Naive B cell (primary cell): ENCODE measurements at regions not wholly inside any gene's neighbourhood (a gene's known extent, or its start where the extent isn't known, plus 50 kb on each side); places are given as distances from the start of the nearest gene placed in this dataset.
A peak's percentile ranks its signal among the peaks of the same experiment; 100 is the strongest.

Source experiments
- ATAC-seq, 2 donors: fragments of 150-1000 bp; cut with Tn5 transposase; 2 replicates each; pipeline ENCODE4 v1.10.0; 2021; ENCODE audit warnings: low read depth in 2 of 2, mild to moderate bottlenecking in 2 of 2, moderate library complexity in 2 of 2
- DNase-seq: peaks from one replicate; pipeline ENCODE4 v3.0.0; 2022
- H3K27ac Mint-ChIP-seq, 6 donors: one replicate each; pipeline ENCODE4 v1.8.0; 2020 to 2022; ENCODE audit warnings: mild to moderate bottlenecking in 6 of 6, mixed read lengths in 6 of 6, moderate library complexity in 5 of 6, inconsistent platforms in 2 of 6
- H3K27me3 Mint-ChIP-seq, 3 donors: one replicate each; pipeline ENCODE4 v1.8.0; 2021 to 2022; ENCODE audit warnings: mixed read lengths in 3 of 3, mild to moderate bottlenecking in 1 of 3
- H3K36me3 Mint-ChIP-seq, 2 donors: one replicate each; pipeline ENCODE4 v1.8.0; 2020 to 2022; ENCODE audit warnings: mixed read lengths in 2 of 2, inconsistent platforms in 1 of 2, mild to moderate bottlenecking in 1 of 2
- H3K4me1 Mint-ChIP-seq, 3 donors: one replicate each; pipeline ENCODE4 v1.8.0; 2020 to 2022; ENCODE audit warnings: mixed read lengths in 3 of 3, inconsistent platforms in 1 of 3, mild to moderate bottlenecking in 1 of 3, moderate library complexity in 1 of 3
- H3K4me3 Mint-ChIP-seq, 8 donors: one replicate each; pipeline ENCODE4 v1.8.0; 2020 to 2022; ENCODE audit warnings: mild to moderate bottlenecking in 8 of 8, mixed read lengths in 8 of 8, moderate library complexity in 8 of 8, inconsistent platforms in 2 of 8
- H3K9me3 Mint-ChIP-seq, 7 donors: one replicate each; pipeline ENCODE4 v1.8.0; 2020 to 2022; ENCODE audit warnings: mixed read lengths in 7 of 7, mild to moderate bottlenecking in 5 of 7, inconsistent platforms in 2 of 7, moderate library complexity in 1 of 7

GRCh38 chr14:58785701-58786100 lies 147.9 kb downstream of the DACT1 start:
- Mint-ChIP-seq H3K27me3 (peaks cover 0 to 12% (median 0%) of the 10 kb centered on the region in 3 donors), H3K9me3 (no peaks in the 10 kb centered on the region), H3K36me3 (no peaks in the 10 kb centered on the region), H3K27ac (no peak overlapping the region), H3K4me3 (no peak overlapping the region), H3K4me1 (no peaks in the 10 kb centered on the region)
- ATAC-seq: no peak
- DNase-seq: no peak

GRCh38 chr14:58787592-58787991 lies 149.8 kb downstream of the DACT1 start:
- ATAC-seq: no peak
- Mint-ChIP-seq H3K4me3 (no peak overlapping the region), H3K4me1 (no peaks in the 10 kb centered on the region), H3K36me3 (no peaks in the 10 kb centered on the region), H3K9me3 (peaks cover 0 to 2% (median 0%) of the 10 kb centered on the region in 7 donors), H3K27ac (no peak overlapping the region), H3K27me3 (peaks cover 0 to 13% (median 0%) of the 10 kb centered on the region in 3 donors)
- no peak for DNase-seq

- H3K27me3 Mint-ChIP-seq: peaks cover 0 to 16% (median 3%) of the 10 kb centered on the region in 3 donors
- no peaks in the 10 kb centered on the region for H3K36me3 Mint-ChIP-seq
- DNase-seq (no peak), ATAC-seq (no peak)
- H3K27ac Mint-ChIP-seq: no peak overlapping the region
- H3K4me3 Mint-ChIP-seq: no peak overlapping the region
- H3K4me1 Mint-ChIP-seq: no peaks in the 10 kb centered on the region
- peaks cover 0 to 2% (median 0%) of the 10 kb centered on the region in 7 donors for H3K9me3 Mint-ChIP-seq
Observed at GRCh38 chr14:58788655-58789503, 151.1 kb downstream of the DACT1 start.

- Mint-ChIP-seq H3K4me1 (no peaks in the 10 kb centered on the region), H3K36me3 (no peaks in the 10 kb centered on the region), H3K4me3 (no peak overlapping the region), H3K27ac (no peak overlapping the region), H3K9me3 (peaks cover 0 to 2% (median 0%) of the 10 kb centered on the region in 7 donors), H3K27me3 (peaks cover 0 to 16% (median 3%) of the 10 kb centered on the region in 3 donors)
- no peak for ATAC-seq
- DNase-seq: no peak
Observed at GRCh38 chr14:58789736-58790135, 152.0 kb downstream of the DACT1 start.

GRCh38 chr14:58792416-58792815 lies 154.7 kb downstream of the DACT1 start:
- DNase-seq (no peak), ATAC-seq (no peak)
- no peak overlapping the region for H3K4me3 Mint-ChIP-seq
- H3K9me3 Mint-ChIP-seq: peaks cover 0 to 2% (median 0%) of the 10 kb centered on the region in 7 donors
- H3K4me1 Mint-ChIP-seq: no peaks in the 10 kb centered on the region
- no peak overlapping the region for H3K27ac Mint-ChIP-seq
- no peaks in the 10 kb centered on the region for H3K36me3 Mint-ChIP-seq
- peaks cover 0 to 11% (median 3%) of the 10 kb centered on the region in 3 donors for H3K27me3 Mint-ChIP-seq

- H3K27ac Mint-ChIP-seq: no peak overlapping the region
- H3K36me3 Mint-ChIP-seq: no peaks in the 10 kb centered on the region
- no peak overlapping the region for H3K4me3 Mint-ChIP-seq
- ATAC-seq (no peak), DNase-seq (no peak)
- H3K4me1 Mint-ChIP-seq: no peaks in the 10 kb centered on the region
- peaks cover 0 to 9% (median 3%) of the 10 kb centered on the region in 3 donors for H3K27me3 Mint-ChIP-seq
- H3K9me3 Mint-ChIP-seq: peaks cover 0 to 2% (median 0%) of the 10 kb centered on the region in 7 donors
Observed at GRCh38 chr14:58793131-58793740, 155.5 kb downstream of the DACT1 start.

GRCh38 chr14:58794993-58795762 lies 157.4 kb downstream of the DACT1 start:
- no peaks in the 10 kb centered on the region for H3K36me3 Mint-ChIP-seq
- no peak overlapping the region for H3K27ac Mint-ChIP-seq
- no peaks in the 10 kb centered on the region for H3K4me1 Mint-ChIP-seq
- no peak overlapping the region for H3K4me3 Mint-ChIP-seq
- H3K27me3 Mint-ChIP-seq: peaks cover 0 to 4% (median 3%) of the 10 kb centered on the region in 3 donors
- ATAC-seq (no peak), DNase-seq (no peak)
- H3K9me3 Mint-ChIP-seq: peaks cover 0 to 2% (median 0%) of the 10 kb centered on the region in 7 donors

GRCh38 chr14:58796242-58797009 lies 158.7 kb downstream of the DACT1 start:
- Mint-ChIP-seq H3K4me3 (no peak overlapping the region), H3K4me1 (no peaks in the 10 kb centered on the region), H3K9me3 (no peaks in the 10 kb centered on the region), H3K27ac (no peak overlapping the region), H3K27me3 (peaks cover 0 to 4% (median 3%) of the 10 kb centered on the region in 3 donors), H3K36me3 (no peaks in the 10 kb centered on the region)
- ATAC-seq: no peak
- no peak for DNase-seq

GRCh38 chr14:58797010-58797429 lies 159.3 kb downstream of the DACT1 start:
- Mint-ChIP-seq H3K27me3 (peaks cover 0 to 4% (median 3%) of the 10 kb centered on the region in 3 donors), H3K36me3 (no peaks in the 10 kb centered on the region), H3K4me1 (no peaks in the 10 kb centered on the region), H3K4me3 (no peak overlapping the region), H3K27ac (no peak overlapping the region), H3K9me3 (no peaks in the 10 kb centered on the region)
- ATAC-seq: no peak
- DNase-seq: no peak

GRCh38 chr14:58798173-58798572 lies 160.4 kb downstream of the DACT1 start:
- Mint-ChIP-seq H3K36me3 (no peaks in the 10 kb centered on the region), H3K9me3 (peaks cover 0 to 4% (median 0%) of the 10 kb centered on the region in 7 donors), H3K27ac (peak overlapping the region in 1 of 6 donors; percentile 8), H3K27me3 (peaks cover 0 to 3% (median 0%) of the 10 kb centered on the region in 3 donors), H3K4me3 (no peak overlapping the region), H3K4me1 (no peaks in the 10 kb centered on the region)
- no peak for DNase-seq
- no peak for ATAC-seq

- Mint-ChIP-seq H3K9me3 (peaks cover 0 to 7% (median 3%) of the 10 kb centered on the region in 7 donors), H3K4me3 (no peak overlapping the region), H3K27me3 (peaks cover 0 to under 1% (median 0%) of the 10 kb centered on the region in 3 donors), H3K36me3 (no peaks in the 10 kb centered on the region), H3K27ac (no peak overlapping the region), H3K4me1 (no peaks in the 10 kb centered on the region)
- ATAC-seq (no peak), DNase-seq (no peak)
Observed at GRCh38 chr14:58801086-58801485, 163.3 kb downstream of the DACT1 start.

- H3K9me3 Mint-ChIP-seq: peaks cover 0 to 9% (median 3%) of the 10 kb centered on the region in 7 donors
- no peak for ATAC-seq
- peaks cover 0 to 5% (median 0%) of the 10 kb centered on the region in 3 donors for H3K27me3 Mint-ChIP-seq
- no peak overlapping the region for H3K27ac Mint-ChIP-seq
- no peak for DNase-seq
- no peaks in the 10 kb centered on the region for H3K4me1 Mint-ChIP-seq
- no peak overlapping the region for H3K4me3 Mint-ChIP-seq
- H3K36me3 Mint-ChIP-seq: no peaks in the 10 kb centered on the region
Observed at GRCh38 chr14:58805057-58805456, 167.3 kb downstream of the DACT1 start.
